GM10266 (cell line): ENCODE measurements at regions not wholly inside any gene's neighbourhood (a gene's known extent, or its start where the extent isn't known, plus 50 kb on each side); places are given as distances from the start of the nearest gene placed in this dataset.

Experiments used
- DNase-seq: peaks from one replicate; pipeline ENCODE4 v3.0.0; 2012; ENCODE audit errors: extremely low spot score
- TF ChIP-seq, protein P1 (sequence below): IDR thresholded peaks from 2 replicates; pipeline ENCODE4 v1.5.1; 2012; ENCODE audit warnings: mild to moderate bottlenecking, low read depth; ENCODE audit not compliant: control insufficient read depth, insufficient read depth; ENCODE audit errors: missing control alignments

DNA sequence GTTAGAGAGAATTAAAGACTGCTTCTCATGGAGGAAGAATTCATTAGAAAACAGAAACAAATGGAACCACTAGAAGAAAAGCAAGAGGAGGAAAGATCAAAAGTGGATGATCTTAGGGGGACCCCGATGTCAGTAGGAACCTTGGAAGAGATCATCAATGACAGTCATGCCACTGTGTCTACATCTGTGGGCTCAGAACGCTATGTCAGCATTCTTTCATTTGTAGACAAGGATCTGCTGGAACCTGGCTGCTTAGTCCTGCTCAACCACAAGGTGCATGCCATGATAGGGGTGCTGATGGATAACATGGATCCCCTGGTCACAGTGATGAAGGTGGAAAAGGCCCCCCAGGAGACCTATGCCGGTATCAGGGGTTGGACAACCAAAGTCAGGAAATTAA is 154.4 kb upstream of the CHRM2 start:
- no peak for DNase-seq
- TF ChIP-seq, protein P1, sequence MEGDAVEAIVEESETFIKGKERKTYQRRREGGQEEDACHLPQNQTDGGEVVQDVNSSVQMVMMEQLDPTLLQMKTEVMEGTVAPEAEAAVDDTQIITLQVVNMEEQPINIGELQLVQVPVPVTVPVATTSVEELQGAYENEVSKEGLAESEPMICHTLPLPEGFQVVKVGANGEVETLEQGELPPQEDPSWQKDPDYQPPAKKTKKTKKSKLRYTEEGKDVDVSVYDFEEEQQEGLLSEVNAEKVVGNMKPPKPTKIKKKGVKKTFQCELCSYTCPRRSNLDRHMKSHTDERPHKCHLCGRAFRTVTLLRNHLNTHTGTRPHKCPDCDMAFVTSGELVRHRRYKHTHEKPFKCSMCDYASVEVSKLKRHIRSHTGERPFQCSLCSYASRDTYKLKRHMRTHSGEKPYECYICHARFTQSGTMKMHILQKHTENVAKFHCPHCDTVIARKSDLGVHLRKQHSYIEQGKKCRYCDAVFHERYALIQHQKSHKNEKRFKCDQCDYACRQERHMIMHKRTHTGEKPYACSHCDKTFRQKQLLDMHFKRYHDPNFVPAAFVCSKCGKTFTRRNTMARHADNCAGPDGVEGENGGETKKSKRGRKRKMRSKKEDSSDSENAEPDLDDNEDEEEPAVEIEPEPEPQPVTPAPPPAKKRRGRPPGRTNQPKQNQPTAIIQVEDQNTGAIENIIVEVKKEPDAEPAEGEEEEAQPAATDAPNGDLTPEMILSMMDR, result no peak

GRCh38 chr7:136710751-136711150 is 157.7 kb upstream of the CHRM2 start:
- no peak for DNase-seq

DNA sequence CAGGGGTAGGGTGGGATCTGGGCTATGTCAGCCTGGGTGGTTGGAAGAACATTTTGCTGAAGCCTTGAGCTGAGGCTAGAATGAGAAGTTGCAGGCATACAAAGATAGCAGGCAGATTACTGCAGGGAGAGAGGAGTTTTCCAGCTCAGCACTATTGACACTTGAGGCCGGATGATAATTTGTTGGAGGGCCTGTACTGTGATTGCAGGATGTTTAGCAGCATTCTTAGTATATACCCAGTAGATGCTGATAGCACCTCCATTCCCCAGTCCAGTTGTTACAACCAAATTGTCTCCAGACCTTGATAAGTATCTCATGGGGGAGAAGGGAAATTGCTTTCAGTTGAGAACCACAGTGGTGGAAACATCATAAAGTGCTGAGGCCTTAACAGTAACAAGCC is 158.6 kb upstream of the CHRM2 start:
- TF ChIP-seq, protein P1, result no peak
- DNase-seq, result no peak

More at GRCh38 chr7:136710751-136711150, 157.7 kb upstream of the CHRM2 start:
- TF ChIP-seq, protein P1, result no peak

GRCh38 chr7:136702913-136703312 is 165.5 kb upstream of the CHRM2 start:
- TF ChIP-seq, protein P1, result no peak

GRCh38 chr7:136698977-136699376 is 169.5 kb upstream of the CHRM2 start:
- no peak for DNase-seq
- TF ChIP-seq, protein P1, result no peak

More at GRCh38 chr7:136702913-136703312, 165.5 kb upstream of the CHRM2 start:
- no peak for DNase-seq

DNA sequence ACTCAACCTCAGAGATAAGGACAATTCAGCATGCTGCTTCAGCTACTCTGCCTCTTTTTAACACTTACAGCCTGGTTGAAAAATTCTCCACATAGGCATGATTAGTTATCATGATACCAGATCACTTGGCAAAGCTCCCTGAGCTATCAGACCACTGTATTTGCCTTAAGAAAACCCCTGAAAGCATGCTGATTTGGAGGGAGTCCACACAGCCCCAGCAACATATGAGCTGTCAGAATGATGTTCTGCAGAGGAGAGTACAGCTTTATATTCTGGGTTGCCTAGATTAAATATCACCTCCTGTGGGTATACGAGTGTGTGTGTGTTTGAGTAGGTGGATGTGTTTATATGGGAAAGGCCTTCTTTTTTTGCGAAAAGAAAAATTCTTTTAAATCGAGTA is 170.2 kb upstream of the CHRM2 start:
- TF ChIP-seq, protein P1, result no peak
- DNase-seq, result no peak

DNA sequence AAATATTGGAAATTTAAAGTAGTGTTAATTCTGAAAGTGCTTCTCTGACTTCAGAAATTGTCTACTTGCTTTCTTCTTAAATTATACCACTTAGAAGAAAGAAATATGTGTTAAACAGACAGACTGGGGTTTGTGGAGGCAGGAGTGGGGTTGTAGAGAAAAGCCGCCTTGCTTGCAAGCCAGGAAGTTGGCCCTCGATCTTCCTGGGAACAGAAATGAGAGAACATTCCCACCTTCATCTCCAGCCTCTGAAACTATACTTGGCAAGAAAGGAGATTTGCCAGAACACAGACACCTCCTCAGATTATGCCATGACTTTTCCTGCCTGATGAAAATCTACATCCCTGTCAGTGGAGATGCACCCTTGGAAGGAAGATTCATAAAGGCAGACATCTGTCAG is 171.2 kb upstream of the CHRM2 start:
- no peak for DNase-seq
- TF ChIP-seq, protein P1, result no peak
